Spleen (tissue), 7 donors: ENCODE measurements at regions not wholly inside any gene's neighbourhood (a gene's known extent, or its start where the extent isn't known, plus 50 kb on each side); places are given as distances from the start of the nearest gene placed in this dataset.

ENCODE experiments used
- POLR2AphosphoS5 ChIP-seq, 3 donors: sonication (generic); formaldehyde crosslinking; IDR thresholded peaks; one replicate each; pipeline ENCODE4 v1.5.1; 2017; ENCODE audit warnings: antibody characterized with exemption in 3 of 3
- TF ChIP-seq, protein P1 (sequence below), 11 experiments: fragments of 200-600 bp in 7 of 11; fragments of 450-650 bp in 4 of 11; sonication (generic) in 4 of 11; IDR thresholded peaks in 8 of 11; conservative IDR thresholded peaks in 3 of 11; 1 replicate in 7 of 11; 2 replicates in 4 of 11; pipeline versions ENCODE4 v1.4.0 to v1.8.0; 2016 to 2021; ENCODE audit warnings: antibody characterized with exemption in 11 of 11, inconsistent platforms in 4 of 11, mild to moderate bottlenecking in 1 of 11
- donor health status: DM: no; HTN: no; CAD: no; lungs with moderate emphysema.
- donor health status: DM: no; HTN: no; CAD: no.
- donor health status: DM: no; HTN: no; CAD: no.

DNA sequence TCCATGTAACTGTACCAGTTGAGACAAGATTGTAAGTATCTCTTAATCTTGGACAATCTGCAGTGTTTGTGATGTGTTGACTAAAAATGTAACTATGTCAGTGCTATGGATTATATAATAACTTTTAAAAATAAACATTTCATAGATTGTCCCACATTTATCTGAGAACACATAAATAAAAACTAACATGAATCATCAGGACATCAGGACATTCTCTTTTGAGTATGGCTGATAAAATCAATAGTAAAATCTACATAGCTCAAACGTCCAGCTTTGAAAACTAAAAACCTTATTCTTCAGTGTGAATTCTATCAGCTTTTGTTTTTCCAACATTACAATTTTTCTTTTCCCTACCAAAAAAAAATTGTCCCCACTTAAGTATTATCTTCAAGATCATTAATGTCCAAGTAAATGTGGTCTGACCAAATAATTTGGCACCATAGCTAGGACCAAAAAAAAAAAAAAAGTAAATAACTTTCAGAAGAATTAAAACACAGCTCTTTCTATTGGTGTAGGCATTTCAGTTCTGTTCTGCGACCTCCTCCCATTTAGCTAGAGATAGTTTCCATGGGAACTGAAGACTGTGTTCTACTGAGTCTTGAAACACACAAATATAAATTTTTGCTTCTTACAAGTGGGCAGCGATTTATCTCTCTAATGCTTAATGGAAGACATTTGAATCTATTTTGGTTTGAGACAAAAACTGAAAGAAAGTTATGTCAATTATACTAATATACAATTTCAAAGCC is 123.0 kb upstream of the SGCE start:
- TF ChIP-seq POLR2AphosphoS5 (IDR thresholded peaks at IDR 0.05): no peak
- TF ChIP-seq, protein P1, sequence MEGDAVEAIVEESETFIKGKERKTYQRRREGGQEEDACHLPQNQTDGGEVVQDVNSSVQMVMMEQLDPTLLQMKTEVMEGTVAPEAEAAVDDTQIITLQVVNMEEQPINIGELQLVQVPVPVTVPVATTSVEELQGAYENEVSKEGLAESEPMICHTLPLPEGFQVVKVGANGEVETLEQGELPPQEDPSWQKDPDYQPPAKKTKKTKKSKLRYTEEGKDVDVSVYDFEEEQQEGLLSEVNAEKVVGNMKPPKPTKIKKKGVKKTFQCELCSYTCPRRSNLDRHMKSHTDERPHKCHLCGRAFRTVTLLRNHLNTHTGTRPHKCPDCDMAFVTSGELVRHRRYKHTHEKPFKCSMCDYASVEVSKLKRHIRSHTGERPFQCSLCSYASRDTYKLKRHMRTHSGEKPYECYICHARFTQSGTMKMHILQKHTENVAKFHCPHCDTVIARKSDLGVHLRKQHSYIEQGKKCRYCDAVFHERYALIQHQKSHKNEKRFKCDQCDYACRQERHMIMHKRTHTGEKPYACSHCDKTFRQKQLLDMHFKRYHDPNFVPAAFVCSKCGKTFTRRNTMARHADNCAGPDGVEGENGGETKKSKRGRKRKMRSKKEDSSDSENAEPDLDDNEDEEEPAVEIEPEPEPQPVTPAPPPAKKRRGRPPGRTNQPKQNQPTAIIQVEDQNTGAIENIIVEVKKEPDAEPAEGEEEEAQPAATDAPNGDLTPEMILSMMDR (IDR thresholded peaks at IDR 0.05 in 8 of 11, conservative IDR thresholded peaks at IDR 0.05 in 3 of 11): no peak
